H1 (cell line): ENCODE measurements at regions not wholly inside any gene's neighbourhood (a gene's known extent, or its start where the extent isn't known, plus 50 kb on each side); places are given as distances from the start of the nearest gene placed in this dataset.

Experiments
- CTCF ChIA-PET: fragments of 300-600 bp; sonication (Branson Sonifier 250); formaldehyde crosslinking; loops from one replicate; lab custom pipeline; 2021; ENCODE audit not compliant: partially characterized antibody; lab: Charles Lee
- POLR2A ChIA-PET: fragments of 300-600 bp; sonication (Branson Sonifier 250); formaldehyde crosslinking; loops from one replicate; lab custom pipeline; 2021; ENCODE audit warnings: inconsistent platforms; ENCODE audit not compliant: partially characterized antibody; lab: Charles Lee
- DNase-seq, 2 experiments: peaks; one replicate each; pipeline versions ENCODE4 v3.0.0 to v3.0.0-alpha.2; 2010 to 2022; ENCODE audit warnings: low spot score in 2 of 2, low read depth in 1 of 2, mixed read lengths in 1 of 2
- FAIRE-seq: peaks from 2 replicates; lab custom pipeline; 2011; peaks lifted over from hg19 to GRCh38; lab: Jason Lieb, UNC
- H2AFZ ChIP-seq: 2 replicates; pipeline ENCODE4 v1.8.1; 2012; ENCODE audit warnings: low read length, inconsistent platforms
- H2AK5ac ChIP-seq: 2 replicates; pipeline ENCODE4 v1.6.1; 2013; ENCODE audit warnings: low read depth, low read length
- H2BK120ac ChIP-seq: replicated peaks from 2 replicates; pipeline ENCODE3; 2013; ENCODE audit warnings: low read depth, low read length, inconsistent platforms
- H2BK12ac ChIP-seq: 2 replicates; pipeline ENCODE4 v1.6.1; 2013; ENCODE audit warnings: low read depth, low read length
- H2BK15ac ChIP-seq: 2 replicates; pipeline ENCODE4 v1.6.1; 2013; ENCODE audit warnings: low read length
- H2BK20ac ChIP-seq: 2 replicates; pipeline ENCODE4 v1.6.1; 2013; ENCODE audit warnings: low read length
- H2BK5ac ChIP-seq: 2 replicates; pipeline ENCODE4 v1.6.1; 2013; ENCODE audit warnings: low read depth, low read length
- H3K14ac ChIP-seq: 2 replicates; pipeline ENCODE4 v1.6.1; 2013; ENCODE audit warnings: inconsistent platforms; ENCODE audit not compliant: insufficient read length
- H3K18ac ChIP-seq: 2 replicates; pipeline ENCODE4 v1.6.1; 2013; ENCODE audit warnings: low read length; ENCODE audit errors: extremely low read depth
- H3K23ac ChIP-seq: 2 replicates; pipeline ENCODE4 v1.6.1; 2013; ENCODE audit warnings: inconsistent platforms; ENCODE audit not compliant: insufficient read length
- H3K23me2 ChIP-seq: 2 replicates; pipeline ENCODE4 v1.6.1; 2013; ENCODE audit warnings: low read depth, low read length
- H3K27ac ChIP-seq: 2 replicates; pipeline ENCODE4 v1.6.1; 2011; ENCODE audit warnings: low read depth, low read length, inconsistent platforms
- H3K27me3 ChIP-seq, 4 experiments: replicated peaks in 1 of 4; 1 replicate in 1 of 4; 2 replicates in 3 of 4; pipeline versions ENCODE4 v1.6.1 to v1.8.1; 2011 to 2013; ENCODE audit warnings: low read length in 3 of 4, mild to moderate bottlenecking in 3 of 4, inconsistent platforms in 2 of 4, mixed read lengths in 2 of 4, moderate library complexity in 1 of 4; ENCODE audit not compliant: control insufficient read depth in 3 of 4, insufficient read depth in 3 of 4; ENCODE audit errors: extremely low read depth in 1 of 4
- H3K36me3 ChIP-seq, 4 experiments: 2 replicates each; pipeline versions ENCODE4 v1.6.1 to v1.8.1; 2011 to 2013; ENCODE audit warnings: mild to moderate bottlenecking in 4 of 4, low read length in 3 of 4, moderate library complexity in 2 of 4, control low read depth in 1 of 4, inconsistent platforms in 1 of 4; ENCODE audit not compliant: insufficient read depth in 4 of 4, control insufficient read depth in 2 of 4
- H3K4ac ChIP-seq: replicated peaks from 2 replicates; pipeline ENCODE3; 2013; ENCODE audit warnings: low read length, low read depth, mixed read lengths, inconsistent platforms; ENCODE audit not compliant: insufficient read length
- H3K4me1 ChIP-seq, 4 experiments: replicated peaks in 1 of 4; 1 replicate in 1 of 4; 2 replicates in 3 of 4; pipeline versions ENCODE4 v1.6.1 to v1.8.1; 2011 to 2013; ENCODE audit warnings: low read length in 3 of 4, inconsistent platforms in 2 of 4, mixed read lengths in 1 of 4; ENCODE audit not compliant: insufficient read depth in 4 of 4, control insufficient read depth in 3 of 4
- H3K4me2 ChIP-seq, 2 experiments: 2 replicates each; pipeline versions ENCODE4 v1.6.1 to v1.8.1; 2011 to 2013; ENCODE audit warnings: low read depth in 2 of 2, low read length in 2 of 2, control low read depth in 1 of 2, inconsistent platforms in 1 of 2, mild to moderate bottlenecking in 1 of 2; ENCODE audit not compliant: insufficient read depth in 1 of 2
- H3K4me3 ChIP-seq, 4 experiments: fragments of 200-600, 300-600 bp in 1 of 4; sonication (generic), shearing (Covaris generic), sonication (Bioruptor Twin) in 1 of 4; 2 replicates each; pipeline versions ENCODE4 v1.5.1 to v1.8.1; 2011 to 2016; ENCODE audit warnings: low read length in 4 of 4, low read depth in 3 of 4, control low read depth in 2 of 4, inconsistent platforms in 2 of 4, mild to moderate bottlenecking in 2 of 4, mixed read lengths in 1 of 4, moderate library complexity in 1 of 4; ENCODE audit not compliant: insufficient read depth in 2 of 4; ENCODE audit errors: extremely low read depth in 1 of 4
- H3K56ac ChIP-seq: replicated peaks from 2 replicates; pipeline ENCODE3; 2013; ENCODE audit warnings: low read depth, mild to moderate bottlenecking, mixed read lengths, low read length, inconsistent platforms; ENCODE audit not compliant: insufficient read length
- H3K79me1 ChIP-seq: 2 replicates; pipeline ENCODE4 v1.6.1; 2013; ENCODE audit warnings: low read depth, low read length, control low read depth
- H3K79me2 ChIP-seq, 2 experiments: 2 replicates each; pipeline versions ENCODE4 v1.6.1 to v1.8.1; 2012 to 2013; ENCODE audit warnings: low read length in 2 of 2, mild to moderate bottlenecking in 2 of 2, inconsistent platforms in 1 of 2; ENCODE audit not compliant: insufficient read depth in 2 of 2, control insufficient read depth in 1 of 2
- H3K9ac ChIP-seq, 4 experiments: replicated peaks in 1 of 4; 1 replicate in 1 of 4; 2 replicates in 3 of 4; pipeline versions ENCODE4 v1.6.1 to v1.8.1; 2011 to 2013; ENCODE audit warnings: low read depth in 3 of 4, low read length in 3 of 4, control low read depth in 2 of 4, mild to moderate bottlenecking in 2 of 4, moderate library complexity in 2 of 4, inconsistent platforms in 1 of 4; ENCODE audit errors: extremely low read depth in 1 of 4
- H3K9me3 ChIP-seq, 2 experiments: 2 replicates each; pipeline versions ENCODE4 v1.6.1 to v1.8.1; 2012 to 2013; ENCODE audit warnings: mild to moderate bottlenecking in 2 of 2, moderate library complexity in 2 of 2, control low read depth in 1 of 2, inconsistent platforms in 1 of 2, low read depth in 1 of 2, low read length in 1 of 2, mixed read lengths in 1 of 2; ENCODE audit not compliant: insufficient read depth in 2 of 2
- H4K20me1 ChIP-seq, 2 experiments: replicated peaks in 1 of 2; 2 replicates each; pipeline versions ENCODE3 to v1.8.1; 2011 to 2013; ENCODE audit warnings: inconsistent platforms in 2 of 2, low read length in 2 of 2, mild to moderate bottlenecking in 1 of 2; ENCODE audit not compliant: insufficient read depth in 2 of 2, control insufficient read depth in 1 of 2
- H4K5ac ChIP-seq: 2 replicates; pipeline ENCODE4 v1.6.1; 2013; ENCODE audit warnings: low read length, low read depth, mixed read lengths, inconsistent platforms; ENCODE audit not compliant: insufficient read length
- H4K8ac ChIP-seq: 2 replicates; pipeline ENCODE4 v1.8.0; 2013; ENCODE audit warnings: mild to moderate bottlenecking, moderate library complexity, low read length, inconsistent platforms; ENCODE audit not compliant: insufficient read depth; ENCODE audit errors: extremely low read depth
- H4K91ac ChIP-seq: replicated peaks from 2 replicates; pipeline ENCODE3; 2013; ENCODE audit warnings: low read length, mixed read lengths, inconsistent platforms; ENCODE audit not compliant: insufficient read length
- HDAC2 ChIP-seq, 2 experiments: fragments of 300-600 bp in 1 of 2; sonication (generic) in 1 of 2; IDR thresholded peaks; 2 replicates each; pipeline ENCODE4 v1.6.1; 2011 to 2012; ENCODE audit warnings: low read depth in 2 of 2, low read length in 2 of 2, mild to moderate bottlenecking in 2 of 2, moderate library complexity in 2 of 2, borderline replicate concordance in 1 of 2, inconsistent platforms in 1 of 2
- NANOG ChIP-seq: IDR thresholded peaks from 2 replicates; pipeline ENCODE4 v1.6.1; 2011; ENCODE audit warnings: low read length, low read depth, mild to moderate bottlenecking, inconsistent platforms; ENCODE audit not compliant: insufficient read depth, poor library complexity, severe bottlenecking
- RFX5 ChIP-seq: IDR thresholded peaks from 2 replicates; pipeline ENCODE4 v1.6.1; 2011; ENCODE audit warnings: low read depth, low read length, improper control_type of control experiment, borderline replicate concordance
- SAP30 ChIP-seq: fragments of 300-600 bp; sonication (generic); IDR thresholded peaks from 2 replicates; pipeline ENCODE4 v1.7.1; 2012; ENCODE audit warnings: low read length, moderate library complexity, mild to moderate bottlenecking, inconsistent platforms; ENCODE audit not compliant: insufficient read depth, insufficient replicate concordance
- WGBS, 2 experiments: shearing (Covaris generic) in 1 of 2; methylation state at CpG; one replicate each; pipeline versions ENCODE4 v1.1.6 to v1.1.7; 2013 to 2015; ENCODE audit warnings: low lambda C conversion rate in 2 of 2, mixed read lengths in 2 of 2, inconsistent platforms in 1 of 2, low coverage in 1 of 2, missing lambda C conversion rate in 1 of 2; ENCODE audit not compliant: insufficient replicate concordance in 2 of 2, insufficient coverage in 1 of 2, insufficient read length in 1 of 2; ENCODE audit errors: extremely low coverage in 1 of 2, missing lambda C conversion rate in 1 of 2; 5-methylcytosine and 5-hydroxymethylcytosine counted together

DNA sequence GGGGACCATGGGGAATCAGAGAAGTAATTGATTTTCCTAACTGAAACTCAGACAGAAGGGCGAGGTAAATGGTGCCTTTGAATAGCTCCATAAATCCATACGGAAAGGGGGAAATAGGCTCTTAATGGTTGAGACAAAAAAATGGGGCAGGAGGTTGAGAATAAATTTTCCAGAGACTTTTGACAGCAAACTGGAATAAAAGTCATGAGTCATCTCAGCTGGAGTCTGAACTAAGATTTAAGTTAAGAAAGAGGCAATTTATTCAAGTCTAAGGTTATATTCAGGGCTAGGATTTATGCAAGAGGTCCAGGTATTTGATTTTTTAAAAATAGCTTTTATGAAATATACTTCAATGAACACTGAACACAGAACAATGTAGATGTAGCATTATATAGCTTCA is 238.7 kb upstream of the RORA start:
- no peaks in the 10 kb centered on the region for H3K79me2 ChIP-seq
- ChIA-PET CTCF (interaction anchor here (1.0 kb wide), 1 partner anchor 12 kb away, joined by 3 read pairs; no protein-coding TSS in a partner anchor), POLR2A (no interaction called here)
- H3K9me3 ChIP-seq, result peaks cover 0 to 4% of the 10 kb centered on the region in 2 experiments; a peak in 1 of 4 replicates
- 84% methylated on average over 2 of the region's 2 CpGs; no CpG with 5 or more reads in 1 of the 2 experiments for WGBS, 2 experiments
- no peaks in the 10 kb centered on the region for H3K79me1 ChIP-seq
- no peaks in the 10 kb centered on the region for H4K20me1 ChIP-seq
- H2BK15ac ChIP-seq, result no peak overlapping the region
- H2BK20ac ChIP-seq, result no peak overlapping the region
- H4K91ac ChIP-seq, result no peak overlapping the region
- H3K4ac ChIP-seq, result no peak overlapping the region
- H3K36me3 ChIP-seq, result no peaks in the 10 kb centered on the region
- no peak overlapping the region for H3K4me2 ChIP-seq
- no peak overlapping the region for H4K5ac ChIP-seq
- no peak overlapping the region for H3K4me3 ChIP-seq
- no peaks in the 10 kb centered on the region for H3K23me2 ChIP-seq
- H2AFZ ChIP-seq, result no peak overlapping the region
- H3K18ac ChIP-seq, result no peak overlapping the region
- no peak overlapping the region for H3K27ac ChIP-seq
- FAIRE-seq (no peak), DNase-seq (no peak)
- H2AK5ac ChIP-seq, result no peak overlapping the region
- no peak overlapping the region for H3K14ac ChIP-seq
- H2BK120ac ChIP-seq, result no peak overlapping the region
- H3K4me1 ChIP-seq, result no peaks in the 10 kb centered on the region
- no peak overlapping the region for H4K8ac ChIP-seq
- H3K23ac ChIP-seq, result no peak overlapping the region
- H2BK12ac ChIP-seq, result no peak overlapping the region
- H2BK5ac ChIP-seq, result no peak overlapping the region
- no peaks in the 10 kb centered on the region for H3K27me3 ChIP-seq
- H3K56ac ChIP-seq, result no peak overlapping the region
- H3K9ac ChIP-seq, result no peak overlapping the region
- no peak for TF ChIP-seq SAP30
- TF ChIP-seq HDAC2 (IDR thresholded peaks at IDR 0.05; ENCODE audit: borderline replicate concordance in 1 of 2, low read depth in 2 of 2, low read length in 2 of 2), result no peak
- TF ChIP-seq NANOG, result no peak
- TF ChIP-seq RFX5, result no peak
